GM23248 (cell line): ENCODE measurements at regions not wholly inside any gene's neighbourhood (a gene's known extent, or its start where the extent isn't known, plus 50 kb on each side); places are given as distances from the start of the nearest gene placed in this dataset.

ENCODE experiments used
- DNase-seq: peaks from one replicate; pipeline ENCODE4 v3.0.0-alpha.2; 2015
- H2AFZ ChIP-seq: fragments of 200-600 bp; sonication (generic); 2 replicates; pipeline ENCODE4 v1.6.1; 2016; ENCODE audit warnings: antibody characterized with exemption
- H3F3A ChIP-seq: fragments of 200-600 bp; sonication (generic); 2 replicates; pipeline ENCODE4 v1.6.1; 2016; ENCODE audit warnings: mild to moderate bottlenecking, antibody characterized with exemption, mixed run types; ENCODE audit not compliant: insufficient read depth
- H3K27ac ChIP-seq: fragments of 200-600 bp; sonication (generic); 2 replicates; pipeline ENCODE4 v1.5.1; 2016; ENCODE audit warnings: mild to moderate bottlenecking
- H3K27me3 ChIP-seq: fragments of 200-600 bp; sonication (generic); replicated peaks from 2 replicates; pipeline ENCODE4 v1.6.1; 2016; ENCODE audit warnings: mild to moderate bottlenecking; ENCODE audit not compliant: insufficient read depth
- H3K36me3 ChIP-seq: fragments of 200-600 bp; sonication (generic); 2 replicates; pipeline ENCODE4 v1.6.1; 2016; ENCODE audit warnings: low read depth, mild to moderate bottlenecking
- H3K4me1 ChIP-seq: fragments of 200-600 bp; sonication (generic); 2 replicates; pipeline ENCODE4 v1.6.1; 2016; ENCODE audit warnings: mild to moderate bottlenecking; ENCODE audit not compliant: insufficient read depth
- H3K4me2 ChIP-seq: fragments of 200-600 bp; sonication (generic); one replicate; pipeline ENCODE4 v1.6.1; 2016; ENCODE audit warnings: mild to moderate bottlenecking; ENCODE audit not compliant: unreplicated experiment
- H3K4me3 ChIP-seq: fragments of 200-600 bp; sonication (generic); 2 replicates; pipeline ENCODE4 v1.5.1; 2016; ENCODE audit warnings: mild to moderate bottlenecking
- H3K79me2 ChIP-seq: fragments of 200-600 bp; sonication (generic); 2 replicates; pipeline ENCODE4 v1.6.1; 2016; ENCODE audit warnings: mild to moderate bottlenecking; ENCODE audit not compliant: insufficient read depth
- H3K9ac ChIP-seq: fragments of 200-600 bp; sonication (generic); 2 replicates; pipeline ENCODE4 v1.6.1; 2016; ENCODE audit warnings: mild to moderate bottlenecking
- H3K9me2 ChIP-seq: fragments of 200-600 bp; sonication (generic); 2 replicates; pipeline ENCODE4 v1.6.1; 2016; ENCODE audit warnings: mixed run types, mild to moderate bottlenecking, moderate library complexity; ENCODE audit not compliant: insufficient read depth
- H3K9me3 ChIP-seq: fragments of 200-600 bp; sonication (generic); one replicate; pipeline ENCODE4 v1.6.1; 2017; ENCODE audit warnings: low read depth
- H4K20me1 ChIP-seq: fragments of 200-600 bp; sonication (generic); 2 replicates; pipeline ENCODE4 v1.6.0; 2016; ENCODE audit not compliant: insufficient read depth
- EZH2 ChIP-seq: fragments of 200-600 bp; sonication (generic); IDR thresholded peaks from 2 replicates; pipeline ENCODE4 v1.6.1; 2018; ENCODE audit warnings: antibody characterized with exemption, mild to moderate bottlenecking; ENCODE audit not compliant: insufficient read depth, poor library complexity, severe bottlenecking
- EZH2phosphoT487 ChIP-seq: fragments of 200-600 bp; sonication (generic); IDR thresholded peaks from 2 replicates; pipeline ENCODE4 v1.6.1; 2018; ENCODE audit warnings: antibody characterized with exemption, moderate library complexity, mild to moderate bottlenecking, low read depth; ENCODE audit not compliant: insufficient read depth
- WGBS, 2 experiments: methylation state at CpG; one replicate each; pipeline ENCODE4 v1.1.6; 2015 to 2017; ENCODE audit warnings: low lambda C conversion rate in 2 of 2, low coverage in 1 of 2; ENCODE audit errors: missing lambda C conversion rate in 2 of 2; 5-methylcytosine and 5-hydroxymethylcytosine counted together
- in situ Hi-C: fragments of 300-500 bp; cut with MboI; formaldehyde crosslinking; loops from 2 replicates; pipeline ENCODE4 v1.15.0; 2020

DNA sequence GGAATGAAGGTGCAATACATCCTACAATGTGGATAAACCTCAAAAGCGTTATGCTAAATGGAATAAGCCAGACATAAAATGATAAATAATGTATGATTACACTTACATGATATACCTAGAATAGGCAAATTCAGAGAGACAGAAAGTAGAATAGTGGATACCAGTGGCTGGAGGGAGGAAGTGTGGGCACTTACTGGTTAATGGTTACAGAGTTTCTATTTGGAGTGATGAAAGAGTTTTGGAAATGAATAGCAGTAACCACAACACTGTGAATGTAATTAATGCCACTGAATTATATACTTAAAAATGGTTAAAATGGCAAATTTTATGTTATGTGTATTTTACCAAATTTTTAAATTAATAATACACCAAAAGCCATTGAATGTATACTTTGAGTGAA is 71.4 kb upstream of the CST7 start:
- H3F3A ChIP-seq = no peaks in the 10 kb centered on the region
- TF ChIP-seq EZH2phosphoT487 (no peak), EZH2 (no peak)
- no peak overlapping the region for H3K4me2 ChIP-seq
- no peak overlapping the region for H3K9ac ChIP-seq
- H3K36me3 ChIP-seq = no peaks in the 10 kb centered on the region
- no peaks in the 10 kb centered on the region for H4K20me1 ChIP-seq
- in situ Hi-C loops = no loop called here
- peaks cover 3% of the 10 kb centered on the region; the same call in 1 of the 2 replicates for H3K27me3 ChIP-seq
- H3K9me2 ChIP-seq = no peaks in the 10 kb centered on the region
- no peak overlapping the region for H3K27ac ChIP-seq
- no peaks in the 10 kb centered on the region for H3K79me2 ChIP-seq
- H3K4me3 ChIP-seq = no peak overlapping the region
- H2AFZ ChIP-seq = no peak overlapping the region
- DNase-seq = no peak
- H3K9me3 ChIP-seq = no peaks in the 10 kb centered on the region
- H3K4me1 ChIP-seq = no peaks in the 10 kb centered on the region
- WGBS, 2 experiments = 31 to 39% methylated on average over 1 of the region's 1 CpG

DNA sequence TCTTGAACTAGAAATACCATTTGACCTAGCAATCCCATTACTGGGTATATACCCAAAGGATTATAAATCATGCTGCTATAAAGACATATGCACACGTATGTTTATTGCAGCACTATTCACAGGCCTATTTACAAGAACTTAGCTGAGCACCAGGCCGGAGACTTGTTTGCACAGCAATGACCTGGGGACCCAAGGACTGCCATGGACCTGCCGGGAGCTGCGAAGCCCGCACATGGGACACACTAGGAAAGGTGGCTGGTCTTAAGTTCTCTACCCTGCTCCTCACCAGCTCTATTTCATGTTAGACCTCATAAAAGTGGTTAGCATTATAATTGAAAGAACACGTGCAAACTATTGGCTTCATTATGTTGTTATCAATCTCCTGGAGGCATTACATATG is 70.4 kb upstream of the CST7 start:
- Histone ChIP-seq H3K9me2 (no peaks in the 10 kb centered on the region), H3K36me3 (no peaks in the 10 kb centered on the region), H3K27ac (no peak overlapping the region), H2AFZ (no peak overlapping the region), H3K4me1 (no peaks in the 10 kb centered on the region), H3K9ac (no peak overlapping the region), H3K27me3 (peaks cover 3% of the 10 kb centered on the region; the same call in 1 of the 2 replicates), H3K4me2 (no peak overlapping the region), H3K4me3 (no peak overlapping the region), H4K20me1 (no peaks in the 10 kb centered on the region), H3F3A (no peaks in the 10 kb centered on the region), H3K9me3 (no peaks in the 10 kb centered on the region), H3K79me2 (no peaks in the 10 kb centered on the region)
- 50 to 56% methylated on average over 6 of the region's 6 CpGs for WGBS, 2 experiments
- in situ Hi-C loops = no loop called here
- no peak for DNase-seq
- TF ChIP-seq EZH2 (no peak), EZH2phosphoT487 (no peak)

DNA sequence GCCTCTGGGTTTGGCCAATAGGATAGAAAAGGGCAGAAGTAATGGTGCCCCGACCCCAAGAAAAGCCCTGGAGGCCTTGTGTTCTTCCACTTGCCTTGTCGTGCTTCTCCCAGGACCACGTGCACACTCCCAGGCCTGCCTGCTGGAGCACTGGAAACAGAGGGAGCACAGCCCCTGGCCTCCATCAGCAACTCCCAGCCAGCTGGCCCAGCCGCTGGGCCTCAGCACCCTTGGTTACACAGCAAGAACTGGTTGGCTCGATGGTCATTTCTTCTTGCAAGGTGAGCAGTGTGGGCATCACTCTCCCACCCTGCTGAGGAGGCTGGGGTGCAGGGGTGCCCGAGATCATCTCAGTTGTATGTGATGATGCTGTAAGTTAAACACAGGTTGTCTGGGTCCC is 69.2 kb upstream of the CST7 start:
- Histone ChIP-seq H3K36me3 (no peaks in the 10 kb centered on the region), H2AFZ (no peak overlapping the region), H3K4me1 (no peaks in the 10 kb centered on the region), H3K9me3 (no peaks in the 10 kb centered on the region), H4K20me1 (no peaks in the 10 kb centered on the region), H3K27me3 (peaks cover 3% of the 10 kb centered on the region; the same call in 1 of the 2 replicates), H3K9me2 (no peaks in the 10 kb centered on the region), H3K4me2 (no peak overlapping the region), H3K9ac (no peak overlapping the region), H3K79me2 (no peaks in the 10 kb centered on the region), H3K4me3 (no peak overlapping the region), H3K27ac (no peak overlapping the region), H3F3A (no peaks in the 10 kb centered on the region)
- DNase-seq = no peak
- TF ChIP-seq EZH2 = no peak
- TF ChIP-seq EZH2phosphoT487 = no peak
- in situ Hi-C loops = no loop called here
- 36% methylated on average over 6 of the region's 6 CpGs for WGBS, 2 experiments

DNA sequence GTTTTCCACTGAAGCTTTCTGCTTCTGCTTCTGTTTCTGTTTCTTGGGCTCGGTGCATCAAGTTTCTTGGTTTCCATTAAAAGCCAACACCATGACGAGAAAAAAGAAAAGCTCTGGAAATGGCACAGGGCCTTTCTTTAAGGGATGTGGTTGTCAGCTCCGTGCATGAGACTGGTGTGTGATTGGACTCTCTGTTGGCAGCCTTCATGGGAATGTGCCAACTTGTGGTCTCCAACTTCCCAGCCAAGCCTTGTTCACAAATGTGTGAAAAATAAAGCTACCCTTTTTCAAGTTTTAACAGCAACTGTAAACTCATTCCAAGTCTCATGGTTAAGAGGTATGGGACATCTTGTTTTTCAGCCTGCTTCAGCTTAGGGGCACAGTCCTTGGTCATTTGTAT is 68.7 kb upstream of the CST7 start:
- TF ChIP-seq EZH2 = no peak
- no peak for TF ChIP-seq EZH2phosphoT487
- Histone ChIP-seq H3K9me2 (no peaks in the 10 kb centered on the region), H3K79me2 (no peaks in the 10 kb centered on the region), H3F3A (no peaks in the 10 kb centered on the region), H3K4me1 (no peaks in the 10 kb centered on the region), H4K20me1 (no peaks in the 10 kb centered on the region), H3K27me3 (peaks cover 3% of the 10 kb centered on the region; the same call in 1 of the 2 replicates), H2AFZ (no peak overlapping the region), H3K27ac (no peak overlapping the region), H3K9ac (no peak overlapping the region), H3K9me3 (no peaks in the 10 kb centered on the region), H3K4me2 (no peak overlapping the region), H3K36me3 (no peaks in the 10 kb centered on the region), H3K4me3 (no peak overlapping the region)
- in situ Hi-C loops = no loop called here
- DNase-seq = no peak
- WGBS, 2 experiments = 22 to 29% methylated on average over 3 of the region's 3 CpGs

DNA sequence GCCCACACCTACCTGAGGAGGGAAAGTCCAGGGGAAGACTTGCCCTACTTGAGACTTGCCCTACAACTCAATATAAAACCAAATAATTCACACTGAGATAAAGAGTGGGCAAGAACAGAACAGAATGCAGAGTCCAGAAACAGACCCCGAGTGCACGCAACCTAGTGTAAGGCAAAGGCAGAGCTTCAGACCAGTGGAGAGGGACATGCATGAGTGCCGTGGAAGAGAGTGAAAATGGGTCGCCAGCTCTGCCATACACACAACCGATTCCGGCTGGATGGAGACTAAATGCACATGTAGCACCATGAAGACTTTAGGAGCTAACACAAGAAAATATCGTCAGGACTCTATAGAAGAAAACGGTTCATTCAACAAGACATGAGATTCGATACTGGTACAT is 58.8 kb upstream of the CST7 start:
- no peaks in the 10 kb centered on the region for H3K9me2 ChIP-seq
- H4K20me1 ChIP-seq = no peaks in the 10 kb centered on the region
- no peaks in the 10 kb centered on the region for H3K36me3 ChIP-seq
- H3K9me3 ChIP-seq = no peaks in the 10 kb centered on the region
- H3K4me2 ChIP-seq = no peak overlapping the region
- in situ Hi-C loops = no loop called here
- no peak for DNase-seq
- no peaks in the 10 kb centered on the region for H3K79me2 ChIP-seq
- TF ChIP-seq EZH2 (no peak), EZH2phosphoT487 (no peak)
- peaks cover 18% of the 10 kb centered on the region for H3K27me3 ChIP-seq
- no peak overlapping the region for H3K4me3 ChIP-seq
- no peaks in the 10 kb centered on the region for H3F3A ChIP-seq
- no peak overlapping the region for H3K9ac ChIP-seq
- H3K27ac ChIP-seq = no peak overlapping the region
- H3K4me1 ChIP-seq = no peaks in the 10 kb centered on the region
- no peak overlapping the region for H2AFZ ChIP-seq
- 47 to 54% methylated on average over 9 of the region's 9 CpGs for WGBS, 2 experiments
